Lower lobe of right lung (tissue), 2 donors: ENCODE measurements at regions not wholly inside any gene's neighbourhood (a gene's known extent, or its start where the extent isn't known, plus 50 kb on each side); places are given as distances from the start of the nearest gene placed in this dataset.

Experiments used
- ATAC-seq, 2 donors: fragments of 200-7000 bp; cut with Tn5 transposase; one replicate each; pipeline ENCODE4 v1.9.1; 2020 to 2022; ENCODE audit warnings: mild to moderate bottlenecking in 2 of 2, moderate library complexity in 2 of 2
- DNase-seq: peaks from one replicate; pipeline ENCODE4 v3.0.0-alpha.2; 2020
- H3K27ac ChIP-seq: fragments of 200-600 bp; one replicate; pipeline ENCODE4 v1.8.0; 2022
- H3K27me3 ChIP-seq: fragments of 200-600 bp; one replicate; pipeline ENCODE4 v1.8.0; 2022; ENCODE audit warnings: low read depth
- H3K36me3 ChIP-seq: fragments of 200-600 bp; one replicate; pipeline ENCODE4 v1.8.0; 2022; ENCODE audit warnings: mild to moderate bottlenecking
- H3K4me1 ChIP-seq: fragments of 200-600 bp; one replicate; pipeline ENCODE4 v1.8.0; 2022
- H3K4me3 ChIP-seq: fragments of 200-600 bp; one replicate; pipeline ENCODE4 v1.8.0; 2022; ENCODE audit warnings: mild to moderate bottlenecking
- H3K9me3 ChIP-seq: fragments of 200-600 bp; one replicate; pipeline ENCODE4 v1.8.0; 2022
- CTCF ChIP-seq: fragments of 200-600 bp; IDR thresholded peaks from one replicate; pipeline ENCODE4 v1.8.0; 2022; ENCODE audit warnings: antibody characterized with exemption, mild to moderate bottlenecking
- intact Hi-C: fragments of 100-400 bp; cut with DNase I; formaldehyde crosslinking; loops from one replicate; pipeline ENCODE4 v1.11.0; 2022
- donor health status: DM: no; HTN: yes; CAD: no; lungs with severe emphysema.

GRCh38 chr6:68445926-68446325 is 189.2 kb upstream of the ADGRB3 start:
- DNase-seq (no peak), ATAC-seq (no peak)
- intact Hi-C loops = no loop called here
- no peak for TF ChIP-seq CTCF
- Histone ChIP-seq H3K4me1 (no peaks in the 10 kb centered on the region), H3K27ac (no peak overlapping the region), H3K9me3 (no peaks in the 10 kb centered on the region), H3K36me3 (no peaks in the 10 kb centered on the region), H3K27me3 (no peaks in the 10 kb centered on the region), H3K4me3 (no peak overlapping the region)

GRCh38 chr6:68443704-68444103 is 191.4 kb upstream of the ADGRB3 start:
- no peak for ATAC-seq
- no peaks in the 10 kb centered on the region for H3K4me1 ChIP-seq
- DNase-seq = no peak
- no peak overlapping the region for H3K4me3 ChIP-seq
- no peaks in the 10 kb centered on the region for H3K27me3 ChIP-seq
- intact Hi-C loops = no loop called here
- TF ChIP-seq CTCF = no peak
- no peaks in the 10 kb centered on the region for H3K36me3 ChIP-seq
- H3K27ac ChIP-seq = no peak overlapping the region
- H3K9me3 ChIP-seq = no peaks in the 10 kb centered on the region

GRCh38 chr6:68427630-68428029 is 207.5 kb upstream of the ADGRB3 start:
- H3K27ac ChIP-seq = no peak overlapping the region
- H3K27me3 ChIP-seq = no peaks in the 10 kb centered on the region
- DNase-seq (no peak), ATAC-seq (no peak)
- no peak overlapping the region for H3K4me3 ChIP-seq
- intact Hi-C loops = no loop called here
- no peaks in the 10 kb centered on the region for H3K36me3 ChIP-seq
- no peaks in the 10 kb centered on the region for H3K9me3 ChIP-seq
- TF ChIP-seq CTCF = no peak
- no peaks in the 10 kb centered on the region for H3K4me1 ChIP-seq

- Histone ChIP-seq H3K4me1 (no peaks in the 10 kb centered on the region), H3K27me3 (no peaks in the 10 kb centered on the region), H3K36me3 (no peaks in the 10 kb centered on the region), H3K4me3 (no peak overlapping the region), H3K27ac (no peak overlapping the region), H3K9me3 (no peaks in the 10 kb centered on the region)
- DNase-seq = no peak
- ATAC-seq = no peak
- no peak for TF ChIP-seq CTCF
- intact Hi-C loops = no loop called here
Observed at GRCh38 chr6:68410021-68410420, 225.1 kb upstream of the ADGRB3 start.

GRCh38 chr6:68400396-68400795 is 234.7 kb upstream of the ADGRB3 start:
- Histone ChIP-seq H3K27me3 (no peaks in the 10 kb centered on the region), H3K4me3 (no peak overlapping the region), H3K9me3 (peaks cover 6% of the 10 kb centered on the region), H3K27ac (no peak overlapping the region), H3K4me1 (no peaks in the 10 kb centered on the region), H3K36me3 (no peaks in the 10 kb centered on the region)
- ATAC-seq = no peak
- no peak for DNase-seq
- intact Hi-C loops = no loop called here
- no peak for TF ChIP-seq CTCF

- no peaks in the 10 kb centered on the region for H3K9me3 ChIP-seq
- no peaks in the 10 kb centered on the region for H3K27me3 ChIP-seq
- ATAC-seq (no peak), DNase-seq (no peak)
- no peak overlapping the region for H3K27ac ChIP-seq
- no peak for TF ChIP-seq CTCF
- H3K36me3 ChIP-seq = no peaks in the 10 kb centered on the region
- intact Hi-C loops = no loop called here
- no peaks in the 10 kb centered on the region for H3K4me1 ChIP-seq
- H3K4me3 ChIP-seq = no peak overlapping the region
Observed at GRCh38 chr6:68391953-68392352, 243.1 kb upstream of the ADGRB3 start.
